Midbrain (tissue), 1 donor: ENCODE measurements at regions not wholly inside any gene's neighbourhood (a gene's known extent, or its start where the extent isn't known, plus 50 kb on each side); places are given as distances from the start of the nearest gene placed in this dataset.

Experiments used
- DNase-seq: peaks from one replicate; lab custom pipeline; 2025; lab: John Stamatoyannopoulos, UW

DNA sequence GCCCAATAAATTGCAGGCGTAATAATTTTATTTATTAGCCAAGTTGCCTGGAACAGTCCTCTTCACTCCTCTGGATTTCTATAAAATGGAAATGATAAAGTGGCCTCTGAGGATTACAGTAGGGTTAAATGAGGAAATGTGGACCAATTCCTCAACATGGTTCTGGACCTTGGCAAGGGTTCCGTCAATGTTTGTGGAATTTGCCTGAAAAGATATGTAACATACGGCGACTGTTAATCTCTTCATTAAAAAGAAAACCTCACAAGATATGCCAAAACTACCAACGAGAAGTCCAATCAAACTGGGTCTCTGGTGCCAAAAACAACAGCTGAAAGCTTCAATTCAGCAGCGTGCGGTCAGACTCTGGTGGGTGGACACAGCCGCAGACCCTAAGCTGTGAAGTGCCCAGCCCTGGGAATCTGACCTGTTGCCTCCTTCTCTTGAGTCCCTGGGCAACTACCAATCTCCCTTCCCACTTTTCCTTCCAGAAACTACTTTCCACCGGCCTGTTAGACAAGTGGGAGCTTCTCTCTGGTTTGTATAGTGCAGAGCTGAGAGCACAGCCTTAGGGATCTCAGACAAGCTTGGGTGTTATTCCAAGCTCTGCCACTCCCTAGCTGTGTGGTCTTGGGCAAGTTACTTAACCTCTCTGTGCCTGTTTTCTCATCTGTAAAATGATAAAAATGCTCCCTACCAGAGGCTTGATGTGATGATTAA lies 190.5 kb upstream of the GSC start:
- no peak for DNase-seq

DNA sequence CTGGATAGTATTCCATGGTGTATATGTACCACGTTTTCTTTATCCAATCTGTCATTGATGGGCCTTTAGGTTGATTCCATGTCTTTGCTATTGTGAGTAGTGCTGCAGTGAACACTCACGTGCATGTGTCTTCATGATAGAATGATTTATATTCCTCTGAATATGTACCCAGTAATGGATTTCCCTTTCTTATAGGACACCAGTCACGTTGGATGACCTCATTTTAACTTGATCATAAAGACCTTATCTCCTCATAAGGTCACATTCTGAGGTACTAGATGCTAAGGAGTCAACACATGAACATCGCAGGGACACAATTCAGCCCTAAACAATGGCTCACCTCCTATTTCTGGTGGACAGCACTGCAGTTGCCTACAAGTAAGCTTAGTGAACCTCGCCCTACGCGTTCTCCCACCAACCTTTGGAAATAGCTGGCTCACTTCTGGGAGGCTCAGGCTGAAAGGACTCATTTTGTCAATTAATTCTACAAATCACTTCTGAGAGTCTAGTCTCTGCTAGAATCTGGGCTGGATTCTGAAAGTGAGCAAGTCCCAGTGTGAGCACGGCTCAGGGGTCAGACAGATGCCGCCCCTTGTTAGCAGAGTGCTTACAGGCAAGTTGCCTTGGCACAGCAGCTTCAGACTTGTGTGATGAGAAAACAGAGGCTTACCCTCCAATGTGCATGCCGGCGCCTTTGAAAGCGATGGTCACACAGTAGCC lies 183.8 kb upstream of the GSC start:
- DNase-seq = no peak

DNA sequence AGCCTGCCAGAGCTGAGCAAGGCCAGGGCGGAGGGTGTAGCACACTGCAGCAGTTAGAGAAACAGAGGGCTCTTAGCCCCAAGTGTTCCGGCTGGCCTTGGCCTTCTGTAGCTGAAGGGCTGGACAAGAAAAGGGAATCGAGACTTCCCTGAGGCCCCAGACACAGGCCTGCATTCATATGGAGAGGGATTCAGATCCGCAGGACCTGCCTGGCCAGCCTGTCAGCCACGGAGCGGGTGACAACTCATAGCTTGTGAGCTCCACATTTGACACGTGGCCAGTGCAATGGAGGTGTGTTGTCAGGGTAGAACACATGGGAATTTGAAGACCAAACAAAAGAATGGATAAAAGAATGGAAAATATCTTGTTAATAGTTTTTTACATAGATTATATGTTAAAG lies 182.2 kb upstream of the GSC start:
- DNase-seq = no peak

DNA sequence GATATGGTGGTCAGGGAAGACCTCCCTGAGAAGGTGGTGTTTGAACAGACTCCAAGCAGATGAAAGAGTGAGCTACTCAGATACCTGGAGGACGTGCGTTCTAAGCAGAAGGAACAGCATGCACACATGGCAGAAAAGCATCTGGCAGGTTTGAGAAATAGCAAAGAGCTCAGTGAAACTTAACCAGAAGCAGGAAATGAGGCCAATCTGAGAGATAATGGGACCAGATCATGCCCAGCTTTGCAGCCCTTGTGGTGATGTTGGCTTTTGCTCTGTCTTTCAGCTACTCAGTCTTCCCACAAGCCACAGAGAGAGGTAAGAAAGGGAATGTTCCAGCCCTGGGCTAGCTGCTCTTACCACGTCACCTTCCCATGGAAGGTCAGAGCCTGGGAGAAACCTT lies 176.3 kb upstream of the GSC start:
- DNase-seq = no peak

DNA sequence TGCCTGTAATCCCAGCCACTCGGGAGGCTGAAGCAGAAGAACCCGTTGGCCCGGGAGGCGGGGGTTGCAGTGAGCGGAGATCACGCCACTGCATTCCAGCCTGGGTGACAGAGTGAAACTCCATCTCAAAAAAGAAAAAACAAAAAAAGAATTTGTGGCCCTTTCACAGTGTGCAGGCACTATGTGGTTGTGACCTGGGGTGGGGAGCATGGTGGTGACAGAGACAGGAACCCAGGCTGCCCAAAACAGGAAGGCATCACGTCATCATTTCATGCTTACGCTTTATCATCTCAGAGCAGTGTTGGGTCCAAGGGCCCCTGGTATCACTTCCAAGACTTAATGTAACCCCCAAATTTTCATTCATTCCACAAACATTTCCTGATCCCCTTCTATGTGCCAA lies 175.7 kb upstream of the GSC start:
- no peak for DNase-seq

DNA sequence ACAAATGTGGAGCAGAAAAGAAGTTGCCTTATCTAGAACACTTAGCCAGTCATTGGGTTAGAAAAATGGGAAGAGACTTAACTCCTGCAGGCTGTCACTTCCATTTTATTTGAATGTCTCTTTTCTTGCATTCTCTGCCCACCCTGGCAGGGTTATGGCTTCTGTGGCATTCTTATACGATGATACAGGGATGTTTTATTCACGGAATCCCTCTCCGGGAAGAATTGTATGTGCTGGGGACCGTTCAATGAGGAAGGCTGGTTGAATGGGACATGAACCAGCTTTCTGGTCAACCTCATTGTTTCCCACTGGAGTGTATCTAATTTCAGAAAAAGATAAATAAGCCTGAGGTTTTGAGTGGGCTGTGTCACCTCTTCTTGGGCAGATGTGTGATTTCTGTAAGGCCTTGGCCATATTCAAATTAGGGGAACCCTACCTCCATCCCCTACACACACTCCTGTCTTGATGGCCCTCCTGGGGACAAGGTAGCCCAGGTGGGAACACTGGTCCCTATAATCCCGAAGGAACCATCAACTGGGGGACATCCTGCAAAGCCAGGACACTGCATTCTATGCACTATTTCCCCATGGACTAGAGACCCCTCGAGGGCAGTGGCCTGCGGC lies 174.8 kb upstream of the GSC start:
- no peak for DNase-seq

DNA sequence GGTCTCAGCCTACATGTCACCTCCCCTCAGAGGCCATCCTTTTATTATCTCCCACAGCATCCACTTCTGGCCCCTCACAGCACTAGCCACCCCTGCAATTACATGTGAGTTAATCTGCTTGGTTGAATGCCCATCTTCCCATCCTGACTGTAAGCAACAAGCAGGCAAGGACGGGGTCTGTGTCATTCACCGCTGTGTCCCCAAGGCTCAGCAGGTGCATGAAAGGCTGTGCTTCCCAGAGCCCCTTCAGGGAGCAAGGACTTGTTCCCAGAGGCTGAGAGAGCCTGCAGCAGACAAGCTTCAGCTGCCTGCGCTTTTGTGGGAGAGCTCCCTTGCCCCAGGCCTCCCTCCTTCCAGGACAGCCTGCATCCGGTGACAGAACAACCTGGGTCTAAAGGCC lies 172.7 kb upstream of the GSC start:
- no peak for DNase-seq

DNA sequence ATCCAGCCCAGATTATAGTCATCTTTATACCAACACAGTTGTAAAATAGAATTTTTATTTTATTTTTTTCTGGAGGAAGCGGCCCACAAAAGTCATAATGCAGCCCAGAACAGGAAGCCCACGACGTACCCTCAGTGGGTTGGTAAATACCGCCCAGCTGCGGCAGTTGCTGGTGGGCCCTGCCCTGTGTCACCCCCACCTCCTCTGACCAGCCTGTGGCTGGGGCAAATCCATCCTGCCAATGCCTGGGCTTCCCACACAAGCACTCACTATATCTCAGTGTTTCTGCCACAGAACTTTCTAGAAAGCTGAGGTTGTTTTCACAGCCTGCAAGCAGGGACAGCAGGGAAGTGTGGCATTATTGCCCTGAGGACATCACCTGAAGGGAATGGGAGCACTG lies 171.4 kb upstream of the GSC start:
- DNase-seq = no peak

DNA sequence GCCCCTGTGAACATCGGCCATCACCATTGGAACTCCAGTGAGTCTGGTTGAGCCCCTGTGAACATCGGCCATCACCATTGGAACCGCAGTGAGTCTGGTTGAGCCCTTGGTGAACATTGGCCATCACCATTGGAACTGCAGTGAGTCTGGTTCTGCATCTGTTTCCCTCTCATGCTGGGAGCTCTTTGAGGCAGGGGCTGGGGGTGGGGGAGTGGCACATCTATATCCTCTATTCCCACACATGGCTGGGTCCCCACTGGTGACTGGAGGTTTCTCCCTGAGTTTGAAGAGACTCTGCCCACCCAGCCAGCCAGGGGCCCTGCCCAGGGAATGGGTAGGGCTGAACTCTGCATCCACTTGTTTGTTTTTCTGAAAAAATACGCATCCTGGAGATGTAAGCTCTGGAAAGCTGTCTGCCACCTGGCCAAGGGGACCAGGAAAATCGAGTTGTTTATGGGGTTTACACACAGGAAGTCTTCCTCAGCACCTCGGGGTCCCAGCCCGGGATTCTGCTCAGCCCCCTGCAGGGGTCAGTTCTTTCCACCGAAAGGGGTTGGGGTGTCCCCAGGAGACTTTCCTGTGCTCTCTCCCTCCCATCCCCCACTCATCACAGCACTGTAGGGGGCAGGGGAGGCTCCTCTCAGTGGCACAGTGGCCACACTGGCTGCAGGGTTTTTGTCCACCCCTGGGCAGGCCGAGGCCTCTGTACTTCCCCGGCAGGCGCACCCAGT lies 170.5 kb upstream of the GSC start:
- no peak for DNase-seq

DNA sequence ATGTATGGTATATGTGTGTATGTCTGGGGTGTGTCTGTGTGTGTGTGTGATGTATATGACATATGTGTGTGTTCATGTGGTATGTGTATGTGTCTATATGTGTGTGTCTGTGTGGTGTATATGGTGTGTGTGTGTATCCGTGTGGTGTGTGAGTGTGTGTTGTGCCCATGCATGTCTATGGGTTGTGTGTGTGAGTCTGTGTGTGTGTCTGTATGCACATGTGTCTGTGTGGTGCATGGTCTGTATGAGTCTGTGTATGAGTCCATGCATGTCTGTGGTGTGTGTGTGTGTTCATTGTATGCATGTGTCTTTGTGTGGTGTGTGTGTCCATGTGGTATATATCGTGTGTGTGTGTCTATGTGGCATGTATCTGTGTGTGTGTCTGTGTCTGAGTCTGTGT lies 168.1 kb upstream of the GSC start:
- no peak for DNase-seq

DNA sequence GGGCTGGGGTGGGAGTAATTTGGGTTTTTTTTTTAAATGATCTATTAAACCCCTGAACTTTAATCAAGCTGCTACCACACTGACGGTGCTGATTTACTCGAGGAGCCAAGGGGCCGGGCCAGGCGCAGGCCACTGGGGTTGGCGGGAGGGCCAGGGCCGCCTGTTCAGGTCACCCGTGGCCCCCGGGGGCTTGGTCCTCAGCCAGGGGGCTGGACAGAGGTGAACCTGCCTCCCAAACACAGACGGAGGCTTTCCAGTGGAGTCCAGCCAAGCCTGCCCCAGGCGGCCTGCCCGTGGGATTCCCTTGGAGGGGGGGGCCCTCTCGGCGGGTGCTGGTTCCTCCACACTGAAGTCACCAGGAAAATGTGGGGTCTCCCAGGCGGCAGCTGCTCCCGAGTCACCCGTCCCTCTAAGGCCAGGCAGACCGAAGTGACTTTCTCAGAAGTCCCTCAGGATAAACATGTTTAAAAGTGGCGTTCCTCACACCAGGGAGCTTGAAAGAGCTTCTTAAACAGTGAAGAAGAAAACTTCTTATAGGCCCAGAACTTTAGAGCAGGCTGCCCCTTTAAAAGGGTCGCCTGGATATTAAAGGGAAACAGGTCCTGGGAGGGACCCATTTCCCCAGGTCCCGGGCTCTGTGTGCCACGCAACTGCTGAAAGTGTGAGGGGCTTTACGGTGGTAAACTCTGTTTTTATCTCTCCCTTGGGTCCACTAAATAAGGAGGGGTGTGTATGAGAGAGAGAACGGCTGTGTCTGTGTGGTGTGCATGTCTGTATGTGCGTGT lies 167.2 kb upstream of the GSC start:
- DNase-seq = peak; percentile 48

DNA sequence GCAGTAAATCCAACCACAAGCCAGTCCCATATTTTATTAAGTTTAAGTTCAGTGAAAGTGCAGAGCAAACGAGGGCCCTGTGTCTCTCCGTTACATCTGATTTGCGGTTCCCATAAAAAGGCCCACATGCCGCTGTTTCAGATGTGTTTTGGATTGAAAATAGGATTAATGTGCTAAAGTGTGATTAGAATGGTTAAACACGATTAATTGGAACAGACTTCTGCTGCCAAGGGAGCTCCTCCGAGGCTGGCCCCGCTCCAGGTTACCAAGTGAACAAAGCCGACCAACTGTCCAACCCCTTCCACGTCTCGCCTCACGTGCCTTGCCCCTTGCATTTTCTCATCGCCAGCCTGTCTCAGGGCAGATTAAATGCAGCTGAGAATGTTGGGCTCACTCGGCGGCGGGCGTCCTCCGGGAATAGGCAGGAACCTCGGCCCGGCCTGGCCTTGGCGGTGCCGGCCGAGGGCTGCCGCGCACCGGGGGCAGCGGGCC lies 166.5 kb upstream of the GSC start:
- DNase-seq = peak; percentile 76

DNA sequence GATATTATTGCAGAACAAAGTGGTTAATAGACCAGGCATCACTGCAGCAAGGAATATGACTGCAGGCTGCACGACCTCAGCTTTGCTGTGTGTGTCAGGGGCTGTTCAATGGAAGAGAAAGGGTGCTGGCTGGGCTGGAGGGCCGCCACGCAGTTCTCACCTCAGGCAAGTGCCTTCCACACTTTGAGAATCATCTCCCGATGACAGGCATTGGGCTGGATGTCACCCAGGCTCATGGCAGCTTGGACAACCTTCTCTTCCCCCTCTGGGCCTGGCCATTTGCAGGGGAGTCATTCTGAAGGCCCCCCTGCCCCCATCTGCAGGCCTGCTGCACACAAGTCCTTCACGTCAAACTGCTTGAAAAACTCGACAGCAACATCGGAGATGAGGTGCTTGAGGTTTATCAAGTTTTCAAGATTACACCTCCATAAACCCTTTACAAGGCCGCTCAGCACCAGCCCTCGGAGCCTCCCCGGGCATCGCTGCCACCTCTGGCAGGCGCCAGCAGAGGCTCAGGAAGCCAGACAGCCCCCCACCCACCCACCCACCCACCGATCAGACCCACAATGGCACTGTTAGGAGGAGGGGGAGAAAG lies 165.9 kb upstream of the GSC start:
- DNase-seq = no peak

DNA sequence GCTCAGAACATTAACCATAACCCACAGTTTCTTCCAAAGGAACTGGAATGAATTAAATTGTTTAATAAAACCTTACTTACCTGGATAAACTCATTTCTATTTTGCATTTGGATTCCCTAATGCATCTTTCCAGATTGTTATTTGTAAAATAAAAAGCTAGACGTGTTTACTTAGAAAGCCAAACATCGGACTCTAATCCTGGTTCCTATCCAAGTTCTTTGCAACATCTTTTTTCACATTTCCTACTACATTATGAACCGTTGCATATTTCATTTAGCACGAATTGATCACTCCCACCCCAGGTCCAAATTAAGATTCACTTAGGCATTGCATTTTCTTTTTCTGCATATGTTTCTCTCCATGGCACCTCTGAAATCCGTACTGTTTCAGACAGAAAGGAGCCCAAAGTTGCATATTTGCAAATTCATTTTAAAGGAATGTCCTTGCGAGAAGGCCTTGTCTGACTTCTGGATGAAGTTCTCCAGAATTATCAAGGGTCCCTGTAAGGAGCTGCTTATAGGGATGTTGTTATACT lies 164.4 kb upstream of the GSC start:
- no peak for DNase-seq

DNA sequence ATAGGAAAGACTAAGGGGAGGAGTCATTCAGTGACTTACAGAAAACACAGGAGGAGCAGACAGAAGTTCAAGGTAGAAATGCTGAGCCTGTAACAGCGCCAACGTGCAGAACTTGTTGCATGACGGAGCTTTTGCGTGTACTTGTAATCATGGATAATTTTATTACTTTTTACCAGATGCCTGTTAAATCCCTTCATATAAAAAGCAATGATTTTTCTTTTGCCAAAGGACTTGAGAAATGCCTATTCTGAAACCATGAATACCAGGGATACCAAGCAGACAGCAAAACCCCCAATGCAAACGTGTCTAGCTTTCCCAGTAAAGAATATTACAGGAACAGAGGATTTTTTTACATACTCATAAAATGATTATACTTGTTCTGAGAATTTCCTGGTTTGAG lies 163.6 kb upstream of the GSC start:
- no peak for DNase-seq

DNA sequence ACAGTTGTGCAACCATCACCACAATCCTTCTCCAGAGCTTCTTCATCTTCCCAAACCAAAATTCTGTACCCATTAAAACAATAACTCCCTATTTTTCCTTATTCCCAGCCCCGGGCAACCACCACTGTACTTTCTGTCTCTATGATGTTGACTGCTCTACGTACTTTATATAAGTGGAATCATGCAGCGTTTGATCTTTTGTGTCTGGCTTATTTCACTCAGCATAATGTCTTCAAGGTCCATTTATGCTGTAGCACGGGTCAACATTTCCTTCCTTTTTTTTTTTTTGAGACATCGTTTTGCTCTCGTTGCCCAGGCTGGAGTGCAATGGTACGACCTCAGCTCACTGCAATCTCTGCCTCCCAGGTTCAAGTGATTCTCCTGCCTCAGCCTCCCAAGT lies 162.7 kb upstream of the GSC start:
- DNase-seq = no peak

DNA sequence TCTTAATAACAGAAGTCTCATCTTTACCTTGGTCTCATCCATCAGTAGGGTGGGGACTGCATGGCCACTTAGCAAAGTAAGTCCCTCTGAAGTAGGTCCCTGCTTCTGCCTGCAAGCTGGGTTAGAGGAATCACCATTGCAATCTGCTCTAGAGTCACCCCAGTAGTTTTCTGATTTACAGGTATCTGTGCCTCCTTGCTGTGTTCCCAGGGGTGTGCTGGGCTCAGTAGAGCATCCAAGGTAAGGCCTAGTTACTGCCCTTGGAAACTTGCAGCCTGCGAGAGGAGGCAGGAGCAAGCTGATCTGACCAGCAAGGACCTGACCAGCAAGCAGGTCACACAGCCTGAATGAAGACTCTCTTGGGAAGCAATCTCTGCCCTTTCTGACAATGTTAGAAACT lies 160.8 kb upstream of the GSC start:
- DNase-seq = no peak

DNA sequence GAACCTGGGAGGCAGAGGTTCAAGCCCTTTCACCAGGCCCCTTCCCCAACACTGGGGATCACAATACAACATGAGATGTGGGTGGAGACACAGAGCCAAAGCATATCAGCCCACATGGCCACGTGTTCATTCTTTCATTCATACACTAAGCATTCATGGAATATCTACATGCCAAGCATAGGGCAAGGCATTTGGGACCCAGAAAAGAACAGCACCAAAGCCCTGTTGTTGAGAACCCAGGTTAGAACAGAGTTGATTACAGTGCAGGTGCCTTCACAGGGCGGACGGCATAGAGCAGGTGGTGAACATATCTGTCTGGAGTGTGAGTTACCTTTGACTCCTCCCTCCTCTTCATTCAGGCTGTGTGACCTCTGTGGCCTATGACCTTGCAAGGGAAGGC lies 159.4 kb upstream of the GSC start:
- DNase-seq = no peak

DNA sequence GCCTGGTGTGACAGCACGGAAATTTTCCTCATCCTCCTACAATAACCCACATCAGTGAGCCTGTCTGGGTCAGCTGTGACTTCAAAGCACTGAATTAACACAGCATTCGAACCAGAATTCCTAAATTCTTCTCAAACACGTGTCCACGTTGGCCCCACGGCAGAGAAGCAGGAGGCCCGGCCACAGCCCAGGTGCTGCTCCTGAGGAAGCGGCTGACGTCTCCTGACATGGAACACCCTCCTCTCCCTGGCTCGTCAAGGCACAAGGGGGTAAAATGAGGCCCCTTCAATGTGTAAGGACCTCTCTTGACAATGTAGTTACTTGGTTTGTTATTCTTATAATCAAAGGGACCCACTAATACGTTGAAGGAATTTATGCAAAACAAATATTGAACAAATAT lies 156.3 kb upstream of the GSC start:
- DNase-seq = no peak

DNA sequence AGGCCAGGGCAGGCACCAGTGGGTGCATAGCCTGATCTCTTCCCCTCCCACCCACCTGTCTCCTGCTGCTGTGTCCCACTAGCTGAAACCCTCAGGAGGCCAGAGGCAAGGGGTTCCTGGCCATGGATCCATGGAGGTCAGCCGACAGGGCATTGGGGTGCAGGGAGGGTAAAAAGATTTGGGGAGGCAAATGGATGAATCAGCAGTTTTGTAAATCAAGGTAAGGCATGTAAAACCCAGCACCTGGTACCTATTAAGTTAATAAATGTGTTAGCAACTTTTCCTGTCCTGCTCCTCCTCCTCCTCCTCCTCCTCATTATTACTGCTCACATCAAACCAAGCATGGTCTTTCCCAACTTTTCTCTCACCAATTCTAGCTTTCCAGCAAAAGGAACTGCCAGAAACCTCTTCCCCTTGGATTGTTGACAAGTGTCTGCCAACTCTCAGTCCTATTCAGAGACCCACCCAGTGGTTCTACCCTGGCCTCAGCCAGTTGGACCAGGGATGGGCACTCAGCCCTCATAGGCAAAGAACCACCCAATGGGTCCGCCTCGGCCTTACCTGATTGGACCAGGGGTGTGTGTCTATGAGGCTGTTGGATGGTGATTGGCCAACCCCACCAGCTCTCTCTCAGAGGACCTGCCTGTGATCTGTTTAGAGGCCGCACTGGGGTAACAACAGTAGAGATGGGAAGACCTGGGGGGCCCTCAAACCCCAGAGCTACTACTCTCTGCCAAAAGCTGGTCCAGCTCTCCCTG lies 155.7 kb upstream of the GSC start:
- DNase-seq = no peak
